NCI-H2029 treated with DMSO at 0.1 percent for 48 hours (cell line): ENCODE measurements at regions not wholly inside any gene's neighbourhood (a gene's known extent, or its start where the extent isn't known, plus 50 kb on each side); places are given as distances from the start of the nearest gene placed in this dataset.
"Not testable (repeated sequence)": the region's sequence is repeated elsewhere in the genome, so short reads cannot be mapped to it uniquely, and the experiment has no call there.

ENCODE experiments used
- DNase-seq: peaks from one replicate; lab custom pipeline; 2025; lab: John Stamatoyannopoulos, UW

- no peak for DNase-seq
Observed at GRCh38 chr10:84938117-84938905, 609.9 kb downstream of the CCSER2 start.

GRCh38 chr10:84943541-84943940 is 615.2 kb downstream of the CCSER2 start:
- DNase-seq = no peak

- DNase-seq = no peak
Observed at GRCh38 chr10:84944187-84944586, 615.8 kb downstream of the CCSER2 start.

GRCh38 chr10:84945791-84946190 is 617.4 kb downstream of the CCSER2 start:
- peak; percentile 11 for DNase-seq

- DNase-seq = peak; percentile 63
Observed at GRCh38 chr10:84946904-84947303, 618.5 kb downstream of the CCSER2 start.

- no peak for DNase-seq
Observed at GRCh38 chr10:84948644-84949043, 620.3 kb downstream of the CCSER2 start.

- DNase-seq = no peak
Observed at GRCh38 chr10:84951616-84952015, 623.2 kb downstream of the CCSER2 start.

GRCh38 chr10:84957427-84957826 is 629.0 kb downstream of the CCSER2 start:
- no peak for DNase-seq

GRCh38 chr10:84965468-84965867 is 637.1 kb downstream of the CCSER2 start:
- DNase-seq = no peak

- no peak for DNase-seq
Observed at GRCh38 chr10:84966708-84967441, 638.5 kb downstream of the CCSER2 start.

- DNase-seq = not testable (repeated sequence)
Observed at GRCh38 chr10:84969297-84969696, 640.9 kb downstream of the CCSER2 start.

- no peak for DNase-seq
Observed at GRCh38 chr10:84987039-84987438, 658.6 kb downstream of the CCSER2 start.

- DNase-seq = no peak
Observed at GRCh38 chr10:84988011-84988410, 659.6 kb downstream of the CCSER2 start.

GRCh38 chr10:84990713-84991112 is 662.3 kb downstream of the CCSER2 start:
- no peak for DNase-seq

GRCh38 chr10:84991301-84991700 is 662.9 kb downstream of the CCSER2 start:
- DNase-seq = no peak

- no peak for DNase-seq
Observed at GRCh38 chr10:84993251-84994035, 665.1 kb downstream of the CCSER2 start.

- DNase-seq = no peak
Observed at GRCh38 chr10:84994722-84995121, 666.3 kb downstream of the CCSER2 start.

GRCh38 chr10:84996580-84996979 is 668.2 kb downstream of the CCSER2 start:
- DNase-seq = no peak

- DNase-seq = no peak
Observed at GRCh38 chr10:84997870-84998269, 669.5 kb downstream of the CCSER2 start.

GRCh38 chr10:84999929-85000328 is 671.5 kb downstream of the CCSER2 start:
- no peak for DNase-seq

- DNase-seq = no peak
Observed at GRCh38 chr10:85003083-85003482, 674.7 kb downstream of the CCSER2 start.

- DNase-seq = no peak
Observed at GRCh38 chr10:85008488-85009184, 680.2 kb downstream of the CCSER2 start.
